Colon (tissue), 2 donors: ENCODE measurements at regions not wholly inside any gene's neighbourhood (a gene's known extent, or its start where the extent isn't known, plus 50 kb on each side); places are given as distances from the start of the nearest gene placed in this dataset.

Source experiments
- FAIRE-seq: peaks from 2 replicates; lab custom pipeline; 2012; peaks lifted over from hg19 to GRCh38; lab: Jason Lieb, UNC
- donor health status: control.
- donor health status: control.

DNA sequence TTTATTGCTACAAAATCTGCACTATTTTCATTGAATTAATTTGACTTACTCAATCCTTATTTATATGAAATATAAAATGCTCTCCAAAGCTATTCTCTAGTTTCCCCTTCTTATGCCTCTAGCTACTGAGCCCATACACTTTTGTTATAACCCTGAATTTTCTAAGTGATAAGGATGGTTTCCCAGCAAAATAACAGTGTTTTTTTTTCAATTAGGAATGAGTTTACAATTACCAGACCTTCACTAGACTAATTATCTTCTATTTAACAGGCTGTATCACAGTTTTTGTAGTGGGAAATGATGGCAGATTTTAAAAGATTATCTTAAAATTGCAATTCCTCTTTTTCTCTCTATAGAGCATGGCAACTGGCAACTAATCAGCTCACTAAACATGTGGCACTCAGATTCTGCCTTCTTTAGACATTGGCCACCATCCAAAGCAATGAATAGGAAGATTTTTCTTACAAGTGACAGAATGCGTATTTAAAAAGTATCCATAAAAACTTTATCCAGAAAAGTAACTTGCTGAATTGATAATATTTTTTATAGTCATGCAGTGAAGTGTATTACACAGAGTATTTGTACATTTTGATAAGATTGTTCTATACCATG lies 585.7 kb upstream of the ZNF608 start:
- FAIRE-seq = no peak

DNA sequence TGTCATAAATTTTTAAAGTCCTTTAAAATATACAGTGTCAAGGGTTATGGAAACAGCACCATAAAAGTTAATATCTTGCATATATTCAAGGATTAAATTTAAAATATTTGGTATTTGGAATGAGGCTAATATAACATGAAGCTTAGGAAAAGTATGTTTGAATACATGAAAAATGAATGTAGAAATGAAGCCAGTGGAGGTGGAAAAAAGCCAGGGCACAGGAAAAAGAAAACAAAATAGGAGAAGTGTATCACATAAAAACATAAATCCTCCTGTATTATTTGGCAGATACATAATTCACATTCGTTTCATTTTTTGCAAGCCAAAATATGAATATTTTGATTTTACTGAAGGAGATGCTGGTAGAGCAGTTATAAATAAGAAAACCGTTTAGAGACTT lies 587.0 kb upstream of the ZNF608 start:
- FAIRE-seq = no peak

DNA sequence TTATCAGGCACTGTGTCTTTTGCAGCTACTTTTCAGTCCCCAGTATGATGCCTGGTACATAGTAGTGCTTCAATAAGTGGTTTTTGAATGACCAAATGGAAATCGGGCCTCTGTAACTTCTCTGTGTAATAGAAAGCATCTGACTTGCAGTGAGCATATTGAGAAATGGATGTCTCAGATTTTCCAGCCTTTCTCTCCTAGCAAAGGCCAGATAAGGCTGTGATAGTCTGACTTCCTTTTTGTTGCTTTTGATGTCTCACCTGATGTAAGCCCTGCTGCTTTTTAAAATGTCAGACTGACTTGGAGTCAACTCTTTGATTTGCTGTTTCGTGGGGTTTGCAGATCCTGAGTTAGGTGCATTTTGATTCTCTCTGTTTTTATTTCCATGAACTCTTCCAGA lies 590.0 kb upstream of the ZNF608 start:
- no peak for FAIRE-seq

DNA sequence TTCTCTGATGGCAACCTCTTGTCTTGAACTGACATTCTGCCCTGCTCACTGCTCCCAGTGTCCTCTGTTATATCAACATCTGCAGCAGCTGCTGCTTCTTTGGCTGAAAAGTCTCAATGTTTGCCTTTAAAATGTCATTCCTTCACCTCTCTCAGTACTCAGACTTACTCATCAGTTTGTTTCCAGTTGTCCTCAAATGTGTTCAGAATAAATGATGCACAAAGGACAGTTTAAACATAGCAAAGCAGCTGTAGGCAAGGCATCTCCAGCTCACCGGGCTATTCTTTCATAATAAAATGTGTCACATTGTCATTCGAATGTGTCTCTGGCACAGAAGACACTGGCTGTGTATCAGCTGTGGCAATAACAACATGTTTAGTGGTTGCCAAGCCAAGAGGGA lies 590.9 kb upstream of the ZNF608 start:
- FAIRE-seq = no peak

DNA sequence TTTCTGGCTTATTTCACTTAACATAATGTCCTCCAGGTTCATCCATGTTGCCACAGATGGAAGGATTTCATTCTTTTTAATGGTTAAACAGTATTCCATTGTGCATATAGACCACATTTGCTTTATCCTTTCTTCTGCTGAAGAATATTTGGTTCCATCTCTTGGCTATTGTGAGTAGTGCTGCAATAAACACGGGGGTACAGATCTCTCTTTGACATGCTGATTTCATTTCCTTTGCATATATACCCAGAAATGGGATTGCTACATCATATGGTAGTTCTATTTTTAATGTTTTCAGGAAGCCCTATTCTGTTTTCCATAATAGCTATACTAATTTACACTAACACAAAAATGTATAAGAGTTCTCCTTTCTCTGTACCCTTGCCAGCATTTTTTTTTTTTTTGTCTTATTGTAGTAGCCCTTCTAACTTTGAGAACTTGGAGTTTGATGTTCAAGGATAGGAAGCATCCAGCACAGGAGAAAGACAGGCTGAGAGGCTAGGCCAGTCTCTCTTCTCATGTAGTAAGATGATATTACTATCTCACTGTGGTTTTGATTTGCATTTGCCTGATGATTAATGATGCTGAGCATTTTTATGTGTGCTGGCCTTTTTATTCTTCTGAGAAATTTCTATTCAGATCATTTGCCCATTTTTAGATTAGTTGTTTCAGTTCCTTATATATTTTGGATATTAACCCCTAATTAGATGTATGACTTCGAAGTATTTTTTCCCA lies 592.2 kb upstream of the ZNF608 start:
- FAIRE-seq = no peak

DNA sequence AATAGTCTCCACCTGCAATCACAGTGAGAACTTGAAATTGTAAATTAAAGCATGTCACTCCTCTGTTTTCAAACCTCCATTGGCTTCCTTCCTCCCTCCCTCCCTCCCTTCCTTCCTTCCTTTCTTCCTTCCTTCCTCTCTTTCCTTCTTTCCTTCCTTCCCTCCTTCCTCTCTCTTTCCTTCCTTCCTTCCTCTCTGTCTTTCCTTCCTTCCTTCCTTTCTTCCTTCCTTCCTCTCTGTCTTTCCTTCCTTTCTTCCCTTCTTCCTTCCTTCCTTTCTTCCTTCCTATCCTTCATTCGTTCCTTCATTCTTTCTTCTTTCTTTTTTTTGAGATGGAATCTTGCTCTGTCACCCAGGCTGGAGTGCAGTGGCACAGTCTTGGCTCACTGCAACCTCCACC lies 595.0 kb upstream of the ZNF608 start:
- FAIRE-seq = no peak

DNA sequence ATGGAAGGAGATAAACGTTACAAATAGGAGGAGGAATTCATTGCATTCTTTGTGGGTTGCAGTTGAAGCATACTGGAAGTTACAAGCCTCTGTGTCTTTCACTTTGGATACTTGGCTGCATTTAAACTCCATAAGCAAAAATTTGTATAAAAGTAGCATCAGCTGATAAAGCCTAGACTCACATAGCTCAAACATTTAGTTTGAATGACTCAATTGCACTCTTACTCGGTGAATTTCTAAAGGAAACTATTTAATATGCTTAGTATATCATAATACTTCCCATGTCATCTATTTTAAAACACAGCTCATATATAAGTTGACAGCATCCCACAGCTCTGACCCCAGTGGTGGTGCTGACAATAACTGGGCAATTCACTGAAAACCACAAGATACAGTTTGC lies 596.6 kb upstream of the ZNF608 start:
- FAIRE-seq = no peak

DNA sequence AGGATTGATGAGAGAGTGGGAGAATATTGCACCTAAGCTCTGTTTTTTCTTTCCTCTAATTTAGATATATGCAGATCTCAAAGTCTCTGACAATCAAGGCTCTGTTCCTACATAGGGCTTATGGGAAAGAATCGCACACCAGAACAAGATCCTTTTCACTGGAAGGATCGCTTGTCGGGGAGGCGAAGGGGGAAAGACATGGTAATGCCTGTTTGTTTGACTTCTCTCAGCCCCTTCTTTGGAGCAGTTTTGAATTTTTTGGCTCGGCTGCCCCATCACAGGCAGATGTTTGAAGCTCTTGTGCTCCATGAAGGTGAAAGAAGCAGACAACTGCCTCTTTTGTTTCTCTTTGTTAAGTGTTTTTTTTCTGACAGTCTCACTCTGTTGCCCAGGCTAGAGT lies 599.9 kb upstream of the ZNF608 start:
- FAIRE-seq = no peak

DNA sequence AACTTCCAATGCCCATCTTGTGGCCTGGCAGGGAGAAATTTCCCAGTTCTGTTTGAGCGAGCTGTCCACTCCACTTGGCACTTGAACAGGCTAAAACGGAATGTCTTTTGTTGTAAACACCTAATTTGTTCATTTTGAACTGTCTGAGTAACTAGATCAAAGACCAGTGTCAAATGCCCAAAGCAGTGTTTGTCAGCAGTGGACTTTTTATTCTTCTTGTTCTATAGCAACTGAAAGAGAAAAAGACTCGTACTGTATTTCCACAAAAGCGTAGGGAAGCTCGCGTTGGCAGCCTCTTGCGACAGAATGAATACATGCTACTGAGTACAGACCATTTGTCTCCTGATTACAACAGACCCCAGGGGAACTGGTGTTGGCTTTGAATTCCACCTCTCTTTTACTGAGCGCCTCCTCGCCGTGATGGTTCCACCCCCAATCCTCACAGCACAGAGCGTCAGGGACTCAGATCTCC lies 601.8 kb upstream of the ZNF608 start:
- no peak for FAIRE-seq

DNA sequence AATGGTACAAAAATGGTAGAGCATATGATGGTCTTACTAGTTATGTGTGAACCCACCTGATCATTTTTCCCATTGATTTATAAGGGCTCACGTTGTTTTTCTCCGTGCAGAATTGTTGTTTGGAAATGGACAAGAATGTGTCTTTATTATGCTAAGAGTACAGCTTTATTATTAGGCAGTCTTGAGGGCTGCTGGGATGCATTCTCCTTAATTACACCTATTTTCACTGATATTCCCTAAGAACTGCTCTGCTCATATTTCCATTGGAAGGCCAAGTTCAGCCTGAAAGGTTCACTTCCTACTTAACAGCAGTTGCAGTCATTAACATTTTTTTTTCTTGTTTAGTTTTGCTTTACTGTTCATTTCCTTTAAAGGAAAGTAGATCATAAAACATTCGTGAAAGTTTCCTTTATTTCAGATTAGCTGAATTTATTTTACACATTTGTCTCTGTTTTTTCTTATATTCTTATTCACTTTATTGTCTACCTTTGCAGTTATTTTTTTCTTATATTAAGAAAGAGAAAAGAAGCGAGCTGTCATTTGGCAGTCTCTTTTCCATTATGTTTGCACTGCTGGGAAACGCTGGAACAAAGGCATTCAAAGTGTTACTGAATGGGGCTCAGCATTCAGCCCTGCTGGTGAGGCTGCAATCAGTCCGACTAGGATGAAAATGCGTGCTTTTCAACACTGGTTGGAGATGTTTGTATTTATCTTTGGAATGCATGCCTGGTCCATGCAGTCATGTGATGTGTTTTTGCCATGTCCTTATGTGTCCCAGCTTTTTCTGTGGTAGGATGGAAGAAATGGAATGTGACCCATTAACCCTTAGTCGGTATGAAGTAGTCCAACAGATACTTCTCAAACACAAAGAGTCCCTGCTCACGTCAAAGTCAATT lies 602.7 kb upstream of the ZNF608 start:
- FAIRE-seq = no peak

DNA sequence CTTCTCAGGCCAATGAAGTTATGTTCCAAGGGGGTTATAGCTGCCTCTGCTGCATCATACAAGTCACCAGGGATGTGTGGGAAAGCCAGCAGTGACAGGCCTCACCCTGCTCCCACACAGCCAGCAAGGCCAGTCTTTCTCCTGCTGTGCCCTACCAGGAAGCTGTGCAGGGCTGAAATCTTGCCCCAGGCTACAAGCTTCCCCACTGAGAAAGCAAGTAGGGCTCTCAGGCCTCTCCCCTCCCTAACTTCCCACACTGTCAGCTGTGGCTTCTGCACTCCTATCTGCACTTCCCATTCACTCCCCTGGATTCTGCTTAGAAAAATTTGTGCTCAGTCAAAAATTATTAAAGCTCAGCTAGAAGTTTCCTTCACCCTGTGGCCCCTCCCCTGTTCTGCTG lies 611.2 kb upstream of the ZNF608 start:
- FAIRE-seq = no peak

DNA sequence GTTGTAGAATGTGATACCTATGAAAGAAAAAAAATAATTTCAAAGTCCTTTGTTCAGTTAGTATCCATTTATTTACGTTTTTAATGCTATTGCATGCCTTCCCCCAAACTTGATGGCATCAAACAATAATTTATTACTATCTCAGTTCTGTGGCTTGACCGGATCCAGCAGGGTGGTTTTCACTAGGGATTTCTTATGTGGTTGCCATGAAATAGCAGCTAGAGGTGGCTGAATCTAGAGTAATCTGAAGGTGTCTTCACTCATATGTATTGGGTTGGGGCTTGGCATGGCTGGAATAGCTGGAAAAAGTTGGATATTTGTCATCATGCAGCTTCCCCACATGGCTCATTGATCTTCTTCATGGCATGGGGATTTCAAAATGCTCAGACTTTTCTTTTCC lies 619.3 kb upstream of the ZNF608 start:
- FAIRE-seq = no peak

DNA sequence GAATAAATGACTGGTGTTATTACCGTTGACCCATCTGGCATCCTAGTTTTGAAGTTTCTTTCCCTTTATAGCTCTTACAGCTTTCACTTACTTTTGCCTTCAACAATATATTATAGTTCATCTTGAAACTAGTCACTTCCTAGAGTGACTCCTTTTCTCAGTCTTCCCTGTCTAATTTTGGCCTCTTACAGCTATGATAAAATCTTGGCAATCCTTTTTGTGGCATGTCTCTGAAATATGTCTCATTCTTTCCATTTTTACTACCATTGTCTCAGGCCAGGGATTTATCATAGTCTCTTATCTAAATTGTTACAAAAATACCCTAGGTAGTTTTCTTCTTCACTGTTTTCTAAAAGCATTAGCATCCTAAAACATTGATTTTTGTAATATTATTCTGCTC lies 621.3 kb upstream of the ZNF608 start:
- FAIRE-seq = no peak

DNA sequence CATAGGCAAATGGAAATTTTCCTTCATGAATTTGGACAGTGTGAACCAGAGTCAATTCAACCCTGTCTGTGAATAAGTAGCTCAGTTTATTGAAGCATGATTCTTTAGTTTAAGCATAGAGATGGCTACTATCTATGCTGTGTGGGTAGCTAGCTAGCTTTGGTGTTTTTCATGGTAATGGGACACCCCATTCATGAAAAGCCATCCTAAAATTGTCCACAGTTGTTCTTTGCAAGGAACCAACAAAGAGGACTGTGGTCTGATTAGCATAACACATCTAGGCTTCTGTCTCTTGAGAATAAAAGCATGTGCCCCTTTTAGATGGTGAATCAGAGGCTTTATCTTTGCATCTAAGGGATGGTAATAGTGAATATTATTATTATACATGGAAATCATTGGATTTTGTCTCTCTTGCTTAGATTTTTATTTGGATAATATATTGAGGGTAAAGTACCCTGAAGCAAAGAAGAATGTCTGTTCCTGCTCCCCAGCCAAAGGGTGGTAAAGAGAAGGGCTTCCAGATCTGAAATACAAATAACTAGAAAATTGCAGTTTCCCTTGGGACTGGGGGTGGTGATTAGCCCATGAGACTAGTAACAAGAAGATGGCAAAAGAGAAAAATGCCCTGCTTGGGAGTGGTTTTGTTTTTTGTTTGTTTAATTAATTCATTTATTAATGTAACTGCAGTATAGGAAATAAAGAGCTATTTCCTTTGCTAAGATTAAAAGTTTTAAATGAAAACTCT lies 624.2 kb upstream of the ZNF608 start:
- no peak for FAIRE-seq

DNA sequence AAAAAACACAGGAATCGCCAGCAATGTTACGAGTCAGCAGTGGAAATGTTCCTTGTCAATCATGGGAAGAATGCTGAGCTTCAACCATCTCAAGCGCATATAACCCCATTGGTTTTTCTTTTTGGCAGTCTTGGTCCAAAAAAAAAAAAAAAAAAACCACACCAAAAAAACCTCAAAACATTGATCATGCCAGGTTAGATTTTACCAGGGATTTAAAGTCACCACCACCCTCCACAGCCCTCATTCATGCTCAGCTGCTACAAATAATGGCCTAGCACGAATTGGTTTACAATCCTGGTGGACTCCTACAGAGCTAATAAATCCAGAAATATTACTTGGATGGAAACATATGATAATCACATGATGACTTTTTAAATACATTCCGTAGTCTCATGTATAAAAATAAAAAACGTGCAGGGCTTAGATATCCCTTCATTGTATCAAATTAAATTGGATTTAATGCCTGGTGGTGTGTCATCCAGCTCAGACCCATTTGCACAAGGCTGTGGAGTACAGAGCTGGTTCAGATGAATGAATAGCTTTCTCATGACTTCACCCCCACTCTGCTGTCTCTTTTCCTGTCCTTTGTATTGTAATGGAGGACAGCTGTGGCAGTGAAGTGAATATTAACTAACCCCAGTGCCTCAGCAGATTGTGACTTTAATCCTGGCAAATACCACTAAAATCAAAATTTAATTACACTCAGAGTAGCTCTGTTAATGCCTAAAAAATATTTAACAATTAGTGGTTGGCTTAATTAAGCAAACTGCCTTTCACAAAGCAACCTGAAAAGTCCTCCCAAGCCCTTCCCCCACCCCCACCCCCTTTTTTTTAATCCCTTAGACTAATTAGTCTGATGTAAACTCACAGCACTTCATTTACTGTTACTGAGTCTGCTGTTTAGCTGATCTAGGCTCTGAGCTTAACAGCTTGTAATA lies 626.5 kb upstream of the ZNF608 start:
- FAIRE-seq = no peak

DNA sequence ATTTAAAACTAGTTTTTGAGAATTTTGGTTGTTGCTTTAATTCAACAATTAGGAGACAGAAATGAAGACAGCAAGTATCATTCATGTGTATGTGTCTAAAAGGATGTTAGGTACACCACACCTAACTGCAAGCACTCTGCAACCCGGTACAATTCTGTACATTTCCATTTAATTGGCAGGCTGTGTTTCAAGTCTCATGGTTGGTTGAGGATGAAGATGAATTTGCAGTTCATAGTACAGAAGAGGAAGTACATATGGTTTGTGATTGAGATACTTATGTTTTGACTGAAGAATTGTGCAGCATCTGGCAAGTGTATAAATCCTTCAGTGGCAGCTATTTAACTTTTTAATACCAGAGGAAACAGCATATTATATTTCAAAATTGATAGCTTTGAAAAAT lies 628.7 kb upstream of the ZNF608 start:
- FAIRE-seq = no peak

DNA sequence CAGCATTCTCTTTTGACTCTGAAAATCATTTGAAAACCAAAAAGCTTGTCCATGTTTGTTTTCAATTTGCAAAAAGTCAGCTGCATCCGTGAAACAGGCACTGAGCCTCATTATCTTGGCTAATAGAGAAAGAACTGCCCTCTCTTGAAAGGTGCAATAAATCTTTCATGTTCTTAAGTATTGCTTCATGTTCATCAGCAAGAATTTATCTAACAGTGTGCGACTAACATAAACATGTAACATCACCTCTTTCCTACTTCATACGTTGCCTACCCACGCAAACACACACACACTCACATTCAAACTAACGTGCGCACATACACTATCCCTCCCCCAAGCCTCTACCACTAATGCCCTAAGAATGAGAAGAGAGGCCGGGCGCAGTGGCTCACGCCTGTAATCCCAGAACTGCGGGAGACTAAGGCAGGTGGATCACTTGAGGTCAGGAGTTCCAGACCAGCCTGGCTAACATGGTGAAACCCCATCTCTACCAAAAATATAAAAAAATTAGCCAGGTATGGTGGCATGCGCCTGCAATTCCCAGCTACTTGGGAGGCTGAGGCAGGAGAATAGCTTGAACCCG lies 629.7 kb upstream of the ZNF608 start:
- no peak for FAIRE-seq

DNA sequence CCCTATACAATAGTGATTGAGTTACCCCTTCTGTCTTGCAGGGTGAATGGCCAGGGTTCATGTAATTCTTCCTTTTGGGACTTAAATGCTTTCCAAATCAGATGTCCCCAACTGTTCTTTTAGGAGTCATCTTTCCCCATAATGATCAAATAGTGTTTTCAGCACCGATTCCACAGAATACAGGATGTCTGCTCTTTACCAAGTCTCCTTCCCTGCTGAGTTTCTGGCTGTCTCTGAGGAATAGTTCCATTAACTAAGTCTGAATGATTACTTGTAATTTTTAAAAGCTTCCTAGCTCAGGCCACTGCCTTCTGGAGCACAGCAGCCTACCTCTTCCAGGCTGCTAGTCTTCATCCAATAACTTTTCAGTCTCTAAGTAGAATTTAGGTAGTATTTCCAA lies 630.7 kb upstream of the ZNF608 start:
- no peak for FAIRE-seq

DNA sequence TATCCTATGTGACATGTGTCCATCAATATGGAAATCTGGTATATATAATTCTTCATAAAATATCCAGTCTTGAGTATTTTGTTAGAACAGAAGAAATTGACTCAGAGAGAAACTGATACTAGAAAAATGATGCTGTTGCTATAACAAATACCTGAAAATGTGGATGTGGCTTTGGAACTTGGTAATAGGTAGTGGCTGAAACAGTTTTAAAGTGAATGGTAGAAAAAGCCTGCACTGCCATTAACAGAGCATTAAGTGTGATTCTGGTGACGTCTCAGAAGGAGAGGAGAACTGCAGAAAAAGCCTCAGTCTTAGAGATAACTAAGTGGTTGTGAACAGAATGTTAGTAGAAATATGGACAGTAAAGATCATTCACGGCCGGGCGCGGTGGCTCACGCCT lies 634.9 kb upstream of the ZNF608 start:
- no peak for FAIRE-seq

DNA sequence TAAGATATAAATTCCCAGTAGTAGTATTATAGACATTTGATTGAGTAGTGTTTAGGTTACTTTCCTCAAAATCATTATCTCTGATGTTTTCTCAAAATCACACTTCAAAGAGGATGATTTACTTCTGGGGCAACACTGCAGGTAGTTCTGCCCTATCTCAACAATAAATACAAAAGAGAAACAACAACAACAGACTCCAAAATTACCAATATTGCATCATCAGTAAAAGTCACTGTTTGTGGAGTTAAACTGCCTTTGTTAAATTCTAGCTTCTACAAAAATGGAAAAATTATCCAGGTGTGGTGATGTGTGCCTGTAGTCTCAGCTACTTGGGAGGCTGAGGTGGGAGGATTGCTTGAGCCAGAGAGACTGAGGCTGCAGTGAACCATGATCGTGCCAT lies 637.6 kb upstream of the ZNF608 start:
- FAIRE-seq = no peak

DNA sequence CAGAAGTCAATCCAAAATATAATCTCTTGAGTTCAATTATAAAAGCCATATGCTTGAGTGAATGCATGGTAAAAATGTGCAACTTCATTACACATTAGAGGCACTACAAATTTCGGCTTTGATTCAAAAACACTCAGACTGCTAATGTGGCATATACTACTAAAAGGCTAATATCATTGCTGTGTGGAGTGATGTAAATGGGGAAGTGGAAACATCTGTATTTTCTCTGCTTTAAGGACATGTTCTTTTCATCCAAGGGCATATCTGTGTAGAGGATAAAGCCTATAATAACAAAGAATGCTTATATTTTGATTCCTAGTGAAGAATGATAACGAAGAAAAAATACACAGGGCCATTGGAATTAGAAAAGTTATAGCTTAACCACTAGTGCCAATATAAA lies 643.9 kb upstream of the ZNF608 start:
- no peak for FAIRE-seq
